SK-N-SH treated with all-trans-retinoic acid at 6 μM for 48 hours (cell line): ENCODE measurements at regions not wholly inside any gene's neighbourhood (a gene's known extent, or its start where the extent isn't known, plus 50 kb on each side); places are given as distances from the start of the nearest gene placed in this dataset.
"Not testable (repeated sequence)": the region's sequence is repeated elsewhere in the genome, so short reads cannot be mapped to it uniquely, and the experiment has no call there.

ENCODE experiments used
- ARNTL ChIP-seq: fragments of 450-650 bp; formaldehyde crosslinking; IDR thresholded peaks from 2 replicates; pipeline ENCODE4 v1.5.0; 2020; ENCODE audit warnings: low read depth, mild to moderate bottlenecking, moderate library complexity, borderline replicate concordance
- BACH2 ChIP-seq: fragments of 250-450 bp; sonication (Bioruptor Pico); IDR thresholded peaks from 2 replicates; pipeline ENCODE4 v1.9.0; 2021; ENCODE audit warnings: mild to moderate bottlenecking, borderline replicate concordance
- CREB5 ChIP-seq: fragments of 250-450 bp; sonication (Bioruptor Pico); IDR thresholded peaks from 2 replicates; pipeline ENCODE4 v1.5.1; 2020; ENCODE audit warnings: low read depth, mild to moderate bottlenecking, moderate library complexity
- CSDC2 ChIP-seq: fragments of 250-450 bp; sonication (Bioruptor Pico); IDR thresholded peaks from 2 replicates; pipeline ENCODE4 v1.5.0; 2020; ENCODE audit warnings: mild to moderate bottlenecking, moderate library complexity
- CSRNP3 ChIP-seq: fragments of 250-450 bp; sonication (Bioruptor Pico); IDR thresholded peaks from 2 replicates; pipeline ENCODE4 v1.5.1; 2021; ENCODE audit warnings: mild to moderate bottlenecking, moderate library complexity
- OSR1 ChIP-seq: fragments of 250-450 bp; sonication (Bioruptor Pico); IDR thresholded peaks from 2 replicates; pipeline ENCODE4 v1.8.0; 2022; ENCODE audit warnings: moderate library complexity, mild to moderate bottlenecking, inconsistent platforms
- PATZ1 ChIP-seq: fragments of 250-450 bp; sonication (Bioruptor Pico); IDR thresholded peaks from 2 replicates; pipeline ENCODE4 v1.8.0; 2020; ENCODE audit warnings: mild to moderate bottlenecking, moderate library complexity, borderline replicate concordance
- POU6F1 ChIP-seq: fragments of 250-450 bp; sonication (Bioruptor Pico); IDR thresholded peaks from 2 replicates; pipeline ENCODE4 v1.8.0; 2021; ENCODE audit warnings: low read depth, mild to moderate bottlenecking, moderate library complexity, borderline replicate concordance
- PPARA ChIP-seq: fragments of 250-450 bp; sonication (Bioruptor Pico); IDR thresholded peaks from 2 replicates; pipeline ENCODE4 v1.5.0; 2020; ENCODE audit warnings: mild to moderate bottlenecking, borderline replicate concordance
- RARB ChIP-seq: fragments of 250-450 bp; sonication (Bioruptor Pico); IDR thresholded peaks from 2 replicates; pipeline ENCODE4 v1.8.0; 2021; ENCODE audit warnings: mild to moderate bottlenecking, moderate library complexity
- SNAI2 ChIP-seq: fragments of 250-450 bp; sonication (Bioruptor Pico); IDR thresholded peaks from 2 replicates; pipeline ENCODE4 v1.5.0; 2020; ENCODE audit warnings: mild to moderate bottlenecking, moderate library complexity
- ZC3H10 ChIP-seq: fragments of 250-450 bp; sonication (Bioruptor Pico); IDR thresholded peaks from 2 replicates; pipeline ENCODE4 v1.5.1; 2021; ENCODE audit warnings: mild to moderate bottlenecking, moderate library complexity
- ZFP30 ChIP-seq: fragments of 450-650 bp; formaldehyde crosslinking; IDR thresholded peaks from 2 replicates; pipeline ENCODE4 v1.5.0; 2022; ENCODE audit warnings: mild to moderate bottlenecking, moderate library complexity
- ZNF565 ChIP-seq: fragments of 450-650 bp; formaldehyde crosslinking; conservative IDR thresholded peaks from 2 replicates; pipeline ENCODE4 v1.5.0; 2020; ENCODE audit warnings: low read depth, mild to moderate bottlenecking, moderate library complexity

GRCh38 chr14:101311186-101311585, 250.1 kb upstream of the DIO3 start:
- not testable (repeated sequence) for TF ChIP-seq SNAI2; ZFP30 (CRISPR knock-in tag); ARNTL; OSR1 (CRISPR knock-in tag); POU6F1 (CRISPR knock-in tag); CSRNP3 (CRISPR knock-in tag); PATZ1; BACH2 (CRISPR knock-in tag); ZNF565 (CRISPR knock-in tag); ZC3H10 (CRISPR knock-in tag); RARB (CRISPR knock-in tag); PPARA (CRISPR knock-in tag); CREB5; CSDC2 (CRISPR knock-in tag)
